ENCODE measurements at regions not wholly inside any gene's neighbourhood (a gene's known extent, or its start where the extent isn't known, plus 50 kb on each side); places are given as distances from the start of the nearest gene placed in this dataset.

GRCh38 chr5:3954199-3954598 is 358.6 kb downstream of the IRX1 start:
- no peak for TF ChIP-seq CTCF (conservative IDR thresholded peaks at IDR 0.05)
- H3K36me3 Mint-ChIP-seq (ENCODE audit: low read depth): peaks cover 8% of the 10 kb centered on the region
- H3K9me3 Mint-ChIP-seq: peaks cover 16% of the 10 kb centered on the region
- H3K4me3 Mint-ChIP-seq: no peak overlapping the region
- H3K27me3 Mint-ChIP-seq (ENCODE audit: low read depth): no peaks in the 10 kb centered on the region
- DNase-seq (ENCODE audit: low read depth, low spot score): no peak
- peaks cover 4% of the 10 kb centered on the region for H3K4me1 Mint-ChIP-seq
- H3K27ac Mint-ChIP-seq (ENCODE audit: unreplicated experiment): no peak overlapping the region

GRCh38 chr5:3954633-3955032 is 359.0 kb downstream of the IRX1 start:
- TF ChIP-seq CTCF (conservative IDR thresholded peaks at IDR 0.05): no peak
- H3K27ac Mint-ChIP-seq (ENCODE audit: unreplicated experiment): no peak overlapping the region
- H3K4me1 Mint-ChIP-seq: peaks cover 4% of the 10 kb centered on the region
- H3K4me3 Mint-ChIP-seq: no peak overlapping the region
- peaks cover 16% of the 10 kb centered on the region for H3K9me3 Mint-ChIP-seq
- no peak for DNase-seq (ENCODE audit: low read depth, low spot score)
- peaks cover 8% of the 10 kb centered on the region for H3K36me3 Mint-ChIP-seq (ENCODE audit: low read depth)
- H3K27me3 Mint-ChIP-seq (ENCODE audit: low read depth): no peaks in the 10 kb centered on the region

GRCh38 chr5:3957658-3958057 is 362.0 kb downstream of the IRX1 start:
- Mint-ChIP-seq H3K4me3 (no peak overlapping the region), H3K27ac (ENCODE audit: unreplicated experiment) (no peak overlapping the region), H3K4me1 (peaks cover 9% of the 10 kb centered on the region), H3K27me3 (ENCODE audit: low read depth) (no peaks in the 10 kb centered on the region), H3K36me3 (ENCODE audit: low read depth) (peaks cover 1% of the 10 kb centered on the region), H3K9me3 (peaks cover 6% of the 10 kb centered on the region)
- no peak for DNase-seq (ENCODE audit: low read depth, low spot score)
- TF ChIP-seq CTCF (conservative IDR thresholded peaks at IDR 0.05): no peak

GRCh38 chr5:3958389-3958788 is 362.8 kb downstream of the IRX1 start:
- H3K4me3 Mint-ChIP-seq: no peak overlapping the region
- no peaks in the 10 kb centered on the region for H3K36me3 Mint-ChIP-seq (ENCODE audit: low read depth)
- DNase-seq (ENCODE audit: low read depth, low spot score): no peak
- no peaks in the 10 kb centered on the region for H3K27me3 Mint-ChIP-seq (ENCODE audit: low read depth)
- peaks cover under 1% of the 10 kb centered on the region for H3K9me3 Mint-ChIP-seq
- H3K27ac Mint-ChIP-seq (ENCODE audit: unreplicated experiment): no peak overlapping the region
- TF ChIP-seq CTCF (conservative IDR thresholded peaks at IDR 0.05): no peak
- peaks cover 9% of the 10 kb centered on the region for H3K4me1 Mint-ChIP-seq

- no peak for TF ChIP-seq CTCF (conservative IDR thresholded peaks at IDR 0.05)
- no peaks in the 10 kb centered on the region for H3K36me3 Mint-ChIP-seq (ENCODE audit: low read depth)
- DNase-seq (ENCODE audit: low read depth, low spot score): no peak
- peaks cover 11% of the 10 kb centered on the region for H3K4me1 Mint-ChIP-seq
- H3K27me3 Mint-ChIP-seq (ENCODE audit: low read depth): no peaks in the 10 kb centered on the region
- no peak overlapping the region for H3K27ac Mint-ChIP-seq (ENCODE audit: unreplicated experiment)
- peaks cover 2% of the 10 kb centered on the region for H3K9me3 Mint-ChIP-seq
- no peak overlapping the region for H3K4me3 Mint-ChIP-seq
Observed at GRCh38 chr5:3962113-3962512, 366.5 kb downstream of the IRX1 start.

- H3K27me3 Mint-ChIP-seq (ENCODE audit: low read depth): no peaks in the 10 kb centered on the region
- H3K9me3 Mint-ChIP-seq: peaks cover 7% of the 10 kb centered on the region
- H3K4me1 Mint-ChIP-seq: peaks cover 9% of the 10 kb centered on the region
- no peak for TF ChIP-seq CTCF (conservative IDR thresholded peaks at IDR 0.05)
- no peak overlapping the region for H3K27ac Mint-ChIP-seq (ENCODE audit: unreplicated experiment)
- H3K4me3 Mint-ChIP-seq: no peak overlapping the region
- H3K36me3 Mint-ChIP-seq (ENCODE audit: low read depth): no peaks in the 10 kb centered on the region
- DNase-seq (ENCODE audit: low read depth, low spot score): no peak
Observed at GRCh38 chr5:3963652-3964051, 368.0 kb downstream of the IRX1 start.

All from neural crest cell (in vitro differentiated cells).